Body of pancreas (tissue), 4 donors: ENCODE measurements at regions not wholly inside any gene's neighbourhood (a gene's known extent, or its start where the extent isn't known, plus 50 kb on each side); places are given as distances from the start of the nearest gene placed in this dataset.

Experiments
- POLR2A ChIP-seq, 3 donors: fragments of 450-650 bp; IDR thresholded peaks; one replicate each; pipeline ENCODE4 v1.6.1; 2016; ENCODE audit warnings: antibody characterized with exemption in 3 of 3, mild to moderate bottlenecking in 2 of 3
- TF ChIP-seq, protein P1 (sequence below), 7 experiments: fragments of 450-650 bp in 4 of 7; fragments of 200-600 bp in 3 of 7; sonication (generic) in 3 of 7; IDR thresholded peaks; one replicate each; pipeline ENCODE4 v1.5.1; 2016 to 2019; ENCODE audit warnings: antibody characterized with exemption in 7 of 7

DNA sequence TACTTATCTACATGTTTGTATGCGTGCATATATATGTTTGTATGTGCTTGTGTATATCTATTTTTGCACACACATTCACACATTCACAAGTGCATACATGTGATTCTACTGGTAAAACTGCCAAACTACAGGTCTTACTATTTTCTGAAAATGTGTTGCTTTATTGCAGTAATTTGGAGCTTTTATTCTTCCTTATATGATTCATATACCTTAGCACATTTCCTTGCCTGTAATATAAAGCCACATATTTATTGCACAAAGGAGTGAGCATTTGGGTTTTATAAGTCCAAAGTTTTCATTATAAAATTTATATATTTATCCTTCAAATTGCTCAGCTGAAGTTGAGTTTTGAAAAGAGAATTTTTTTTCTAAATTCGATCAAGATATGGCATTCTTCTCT, 1120.4 kb upstream of the PCDH9 start:
- TF ChIP-seq, protein P1, sequence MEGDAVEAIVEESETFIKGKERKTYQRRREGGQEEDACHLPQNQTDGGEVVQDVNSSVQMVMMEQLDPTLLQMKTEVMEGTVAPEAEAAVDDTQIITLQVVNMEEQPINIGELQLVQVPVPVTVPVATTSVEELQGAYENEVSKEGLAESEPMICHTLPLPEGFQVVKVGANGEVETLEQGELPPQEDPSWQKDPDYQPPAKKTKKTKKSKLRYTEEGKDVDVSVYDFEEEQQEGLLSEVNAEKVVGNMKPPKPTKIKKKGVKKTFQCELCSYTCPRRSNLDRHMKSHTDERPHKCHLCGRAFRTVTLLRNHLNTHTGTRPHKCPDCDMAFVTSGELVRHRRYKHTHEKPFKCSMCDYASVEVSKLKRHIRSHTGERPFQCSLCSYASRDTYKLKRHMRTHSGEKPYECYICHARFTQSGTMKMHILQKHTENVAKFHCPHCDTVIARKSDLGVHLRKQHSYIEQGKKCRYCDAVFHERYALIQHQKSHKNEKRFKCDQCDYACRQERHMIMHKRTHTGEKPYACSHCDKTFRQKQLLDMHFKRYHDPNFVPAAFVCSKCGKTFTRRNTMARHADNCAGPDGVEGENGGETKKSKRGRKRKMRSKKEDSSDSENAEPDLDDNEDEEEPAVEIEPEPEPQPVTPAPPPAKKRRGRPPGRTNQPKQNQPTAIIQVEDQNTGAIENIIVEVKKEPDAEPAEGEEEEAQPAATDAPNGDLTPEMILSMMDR (IDR thresholded peaks at IDR 0.05) = no peak
- no peak for TF ChIP-seq POLR2A (IDR thresholded peaks at IDR 0.05)
